C4-2B (cell line): ENCODE measurements at regions not wholly inside any gene's neighbourhood (a gene's known extent, or its start where the extent isn't known, plus 50 kb on each side); places are given as distances from the start of the nearest gene placed in this dataset.

Experiments
- H3K27ac ChIP-seq: fragments of 450-650 bp; 2 replicates; pipeline ENCODE4 v1.5.1; 2017
- ZFX ChIP-seq: fragments of 450-650 bp; IDR thresholded peaks from 2 replicates; pipeline ENCODE4 v1.6.1; 2017
- TF ChIP-seq, protein P1 (sequence below): fragments of 450-650 bp; conservative IDR thresholded peaks from 2 replicates; pipeline ENCODE4 v1.5.1; 2017; ENCODE audit warnings: mild to moderate bottlenecking

GRCh38 chr12:90080616-90081015 lies 372.0 kb upstream of the ATP2B1 start:
- no peak for TF ChIP-seq ZFX
- TF ChIP-seq, protein P1, sequence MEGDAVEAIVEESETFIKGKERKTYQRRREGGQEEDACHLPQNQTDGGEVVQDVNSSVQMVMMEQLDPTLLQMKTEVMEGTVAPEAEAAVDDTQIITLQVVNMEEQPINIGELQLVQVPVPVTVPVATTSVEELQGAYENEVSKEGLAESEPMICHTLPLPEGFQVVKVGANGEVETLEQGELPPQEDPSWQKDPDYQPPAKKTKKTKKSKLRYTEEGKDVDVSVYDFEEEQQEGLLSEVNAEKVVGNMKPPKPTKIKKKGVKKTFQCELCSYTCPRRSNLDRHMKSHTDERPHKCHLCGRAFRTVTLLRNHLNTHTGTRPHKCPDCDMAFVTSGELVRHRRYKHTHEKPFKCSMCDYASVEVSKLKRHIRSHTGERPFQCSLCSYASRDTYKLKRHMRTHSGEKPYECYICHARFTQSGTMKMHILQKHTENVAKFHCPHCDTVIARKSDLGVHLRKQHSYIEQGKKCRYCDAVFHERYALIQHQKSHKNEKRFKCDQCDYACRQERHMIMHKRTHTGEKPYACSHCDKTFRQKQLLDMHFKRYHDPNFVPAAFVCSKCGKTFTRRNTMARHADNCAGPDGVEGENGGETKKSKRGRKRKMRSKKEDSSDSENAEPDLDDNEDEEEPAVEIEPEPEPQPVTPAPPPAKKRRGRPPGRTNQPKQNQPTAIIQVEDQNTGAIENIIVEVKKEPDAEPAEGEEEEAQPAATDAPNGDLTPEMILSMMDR, result no peak
- no peak overlapping the region for H3K27ac ChIP-seq

DNA sequence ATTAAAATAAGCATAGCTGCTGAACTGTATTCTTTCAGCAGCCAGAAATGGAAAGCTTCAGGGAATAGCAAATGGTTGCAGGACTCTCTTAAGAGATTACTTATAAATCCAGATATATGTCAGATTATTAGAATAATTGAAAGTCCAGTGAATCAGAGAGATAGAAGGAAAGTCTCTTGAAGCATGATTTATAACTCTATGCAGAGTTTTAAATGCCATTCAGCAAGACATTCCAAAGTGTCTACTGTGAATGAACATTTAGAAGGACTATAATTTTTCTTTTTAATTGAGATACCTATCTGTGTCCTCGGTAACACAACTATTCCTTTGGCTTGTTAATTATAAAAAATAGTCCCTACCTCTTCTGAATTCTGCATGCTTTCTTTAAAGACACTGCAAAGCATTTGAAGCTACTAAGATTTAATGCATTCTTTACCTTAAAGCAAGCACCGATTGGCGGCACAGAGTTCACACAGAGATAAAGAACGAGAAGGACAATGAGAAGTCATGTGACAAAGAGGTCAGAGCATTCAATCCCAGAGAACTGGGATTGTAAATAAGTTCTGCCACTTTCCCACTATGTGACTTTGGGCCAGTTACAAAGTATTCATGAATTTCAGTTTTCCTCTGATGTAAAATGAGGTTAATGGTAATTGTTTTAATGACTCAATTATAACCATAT lies 371.0 kb upstream of the ATP2B1 start:
- TF ChIP-seq, protein P1, result no peak
- no peak for TF ChIP-seq ZFX
- no peak overlapping the region for H3K27ac ChIP-seq

GRCh38 chr12:90078344-90078743 lies 369.7 kb upstream of the ATP2B1 start:
- TF ChIP-seq, protein P1, result no peak
- TF ChIP-seq ZFX, result no peak
- no peak overlapping the region for H3K27ac ChIP-seq

DNA sequence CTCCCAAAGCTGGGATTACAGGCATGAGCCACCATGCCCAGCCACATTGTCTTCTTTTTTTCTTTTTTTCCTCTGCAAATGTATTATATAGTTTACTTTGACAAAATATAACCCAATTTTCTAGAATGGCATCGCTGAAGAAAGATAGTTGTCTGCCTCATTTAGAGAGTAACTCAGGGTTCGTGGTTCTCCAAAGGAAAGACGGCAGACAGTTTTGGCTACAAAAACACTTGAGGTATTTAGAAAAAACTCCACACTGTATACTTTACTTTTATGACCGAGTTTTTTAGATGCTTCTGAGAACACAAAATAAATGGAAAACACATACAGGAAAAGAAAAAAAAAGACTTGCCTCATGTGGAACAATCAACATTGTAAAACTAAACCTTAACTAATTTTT lies 369.1 kb upstream of the ATP2B1 start:
- H3K27ac ChIP-seq, result no peak overlapping the region
- no peak for TF ChIP-seq ZFX
- TF ChIP-seq, protein P1, result no peak

- TF ChIP-seq ZFX, result no peak
- TF ChIP-seq, protein P1, result no peak
- H3K27ac ChIP-seq, result no peak overlapping the region
Measured at GRCh38 chr12:90076851-90077319, 368.2 kb upstream of the ATP2B1 start.

DNA sequence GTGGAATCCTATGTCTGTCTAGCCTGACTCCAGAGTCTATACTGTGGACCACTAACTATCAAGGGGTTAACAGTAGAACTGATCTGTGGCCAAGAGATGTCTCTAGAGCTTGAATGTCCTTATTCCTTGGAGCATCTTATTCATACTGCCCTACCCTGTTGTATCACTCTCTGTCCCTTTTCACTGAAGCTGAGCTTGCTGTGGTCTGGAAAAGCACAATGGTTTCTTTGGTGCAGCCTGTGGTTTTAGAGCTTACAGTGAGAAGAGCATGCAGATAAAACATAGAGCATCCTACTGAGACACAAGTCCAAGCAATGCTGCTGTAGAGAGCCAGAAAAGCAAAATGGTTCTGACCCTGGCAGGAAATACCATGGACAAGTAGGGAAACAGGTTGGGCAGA lies 367.0 kb upstream of the ATP2B1 start:
- TF ChIP-seq, protein P1, result no peak
- no peak for TF ChIP-seq ZFX
- no peak overlapping the region for H3K27ac ChIP-seq

DNA sequence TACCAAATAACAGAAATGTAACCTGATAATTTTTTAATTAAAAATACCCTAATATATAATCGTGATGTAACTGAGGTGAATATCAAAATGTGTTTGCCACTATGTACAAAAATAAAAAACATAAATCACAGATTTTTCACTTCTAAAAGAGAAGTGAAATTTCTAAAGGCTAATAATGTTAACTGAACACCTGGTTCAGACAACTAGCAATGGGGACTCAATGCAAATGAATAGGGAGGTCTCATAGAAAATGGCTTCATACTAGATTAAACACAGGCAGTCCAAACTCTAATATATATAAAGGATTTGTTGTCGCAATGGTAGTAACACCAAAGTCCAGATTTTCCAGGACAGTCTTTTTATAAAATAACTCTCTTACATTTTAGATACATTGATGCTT lies 365.4 kb upstream of the ATP2B1 start:
- no peak overlapping the region for H3K27ac ChIP-seq
- no peak for TF ChIP-seq ZFX
- TF ChIP-seq, protein P1, result no peak
